ENCODE measurements at regions not wholly inside any gene's neighbourhood (a gene's known extent, or its start where the extent isn't known, plus 50 kb on each side); places are given as distances from the start of the nearest gene placed in this dataset.

- Histone ChIP-seq H3K4me3 (no peak overlapping the region), H3K27ac (peak overlapping the region in 3 of 4 donors; percentile 59 to 87 (median 70)), H3K27me3 (no peaks in the 10 kb centered on the region), H3K9me3 (no peaks in the 10 kb centered on the region), H3K4me1 (peaks cover 5 to 44% (median 27%) of the 10 kb centered on the region in 4 donors), H3K36me3 (no peaks in the 10 kb centered on the region)
- ATAC-seq (ENCODE audit: low FRiP score in 2 of 2) (no peak), DNase-seq (no peak)
- WGBS, 2 donors, result 60 to 73% methylated on average over 5 to 8 of the region's 8 CpGs
- TF ChIP-seq EP300 (IDR thresholded peaks at IDR 0.05) (no peak), POLR2AphosphoS5 (IDR thresholded peaks at IDR 0.05) (no peak), POLR2A (IDR thresholded peaks at IDR 0.05) (no peak)
- TF ChIP-seq, protein P1, sequence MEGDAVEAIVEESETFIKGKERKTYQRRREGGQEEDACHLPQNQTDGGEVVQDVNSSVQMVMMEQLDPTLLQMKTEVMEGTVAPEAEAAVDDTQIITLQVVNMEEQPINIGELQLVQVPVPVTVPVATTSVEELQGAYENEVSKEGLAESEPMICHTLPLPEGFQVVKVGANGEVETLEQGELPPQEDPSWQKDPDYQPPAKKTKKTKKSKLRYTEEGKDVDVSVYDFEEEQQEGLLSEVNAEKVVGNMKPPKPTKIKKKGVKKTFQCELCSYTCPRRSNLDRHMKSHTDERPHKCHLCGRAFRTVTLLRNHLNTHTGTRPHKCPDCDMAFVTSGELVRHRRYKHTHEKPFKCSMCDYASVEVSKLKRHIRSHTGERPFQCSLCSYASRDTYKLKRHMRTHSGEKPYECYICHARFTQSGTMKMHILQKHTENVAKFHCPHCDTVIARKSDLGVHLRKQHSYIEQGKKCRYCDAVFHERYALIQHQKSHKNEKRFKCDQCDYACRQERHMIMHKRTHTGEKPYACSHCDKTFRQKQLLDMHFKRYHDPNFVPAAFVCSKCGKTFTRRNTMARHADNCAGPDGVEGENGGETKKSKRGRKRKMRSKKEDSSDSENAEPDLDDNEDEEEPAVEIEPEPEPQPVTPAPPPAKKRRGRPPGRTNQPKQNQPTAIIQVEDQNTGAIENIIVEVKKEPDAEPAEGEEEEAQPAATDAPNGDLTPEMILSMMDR (IDR thresholded peaks at IDR 0.05), result no peak
These were observed 51.3 kb upstream of the CAB39 start for GRCh38 chr2:230661072-230661957.

Measured in upper lobe of left lung (tissue), 6 donors.